ENCODE measurements at regions not wholly inside any gene's neighbourhood (a gene's known extent, or its start where the extent isn't known, plus 50 kb on each side); places are given as distances from the start of the nearest gene placed in this dataset.
"Not testable (repeated sequence)": the region's sequence is repeated elsewhere in the genome, so short reads cannot be mapped to it uniquely, and the experiment has no call there.

GRCh38 chr3:191901741-191902140 lies 440.8 kb downstream of the PYDC2 start:
- TF ChIP-seq POLR2A (IDR thresholded peaks at IDR 0.05) (no peak), POLR2AphosphoS5 (IDR thresholded peaks at IDR 0.05; ENCODE audit: insufficient read depth in 1 of 2, low read depth in 1 of 2) (no peak), CTCF (IDR thresholded peaks at IDR 0.05) (no peak)

GRCh38 chr3:191912616-191913204 lies 451.7 kb downstream of the PYDC2 start:
- Histone ChIP-seq H3K4me1 (no peaks in the 10 kb centered on the region), H3K4me3 (no peak overlapping the region), H3K27ac (no peak overlapping the region), H3K9me3 (no peaks in the 10 kb centered on the region), H3K27me3 (no peaks in the 10 kb centered on the region), H3K36me3 (no peaks in the 10 kb centered on the region)
- TF ChIP-seq POLR2AphosphoS5 (IDR thresholded peaks at IDR 0.05; ENCODE audit: insufficient read depth in 1 of 2, low read depth in 1 of 2), result no peak
- TF ChIP-seq POLR2A (IDR thresholded peaks at IDR 0.05), result no peak
- no peak for TF ChIP-seq CTCF (IDR thresholded peaks at IDR 0.05)
- DNase-seq (ENCODE audit: extremely low spot score in 2 of 2), result no peak
- intact Hi-C loops (cut with DNase I), result no loop called here

More at GRCh38 chr3:191901741-191902140, 440.8 kb downstream of the PYDC2 start:
- Histone ChIP-seq H3K4me3 (no peak overlapping the region), H3K36me3 (no peaks in the 10 kb centered on the region), H3K9me3 (no peaks in the 10 kb centered on the region), H3K4me1 (no peaks in the 10 kb centered on the region), H3K27ac (no peak overlapping the region), H3K27me3 (no peaks in the 10 kb centered on the region)
- intact Hi-C loops (cut with DNase I), result no loop called here
- no peak for DNase-seq (ENCODE audit: extremely low spot score in 2 of 2)

GRCh38 chr3:191915712-191916111 lies 454.7 kb downstream of the PYDC2 start:
- Histone ChIP-seq H3K27me3 (no peaks in the 10 kb centered on the region), H3K4me3 (no peak overlapping the region), H3K4me1 (no peaks in the 10 kb centered on the region), H3K36me3 (no peaks in the 10 kb centered on the region), H3K27ac (no peak overlapping the region), H3K9me3 (no peaks in the 10 kb centered on the region)
- intact Hi-C loops (cut with DNase I), result no loop called here
- DNase-seq (ENCODE audit: extremely low spot score in 2 of 2), result no peak
- TF ChIP-seq POLR2A (IDR thresholded peaks at IDR 0.05) (no peak), CTCF (IDR thresholded peaks at IDR 0.05) (no peak), POLR2AphosphoS5 (IDR thresholded peaks at IDR 0.05; ENCODE audit: insufficient read depth in 1 of 2, low read depth in 1 of 2) (no peak)

GRCh38 chr3:191919491-191920026 lies 458.6 kb downstream of the PYDC2 start:
- H3K27me3 ChIP-seq, result no peaks in the 10 kb centered on the region
- no peaks in the 10 kb centered on the region for H3K9me3 ChIP-seq
- DNase-seq (ENCODE audit: extremely low spot score in 2 of 2), result no peak
- no peaks in the 10 kb centered on the region for H3K4me1 ChIP-seq
- no peaks in the 10 kb centered on the region for H3K36me3 ChIP-seq
- intact Hi-C loops (cut with DNase I), result no loop called here
- TF ChIP-seq CTCF (IDR thresholded peaks at IDR 0.05), result no peak
- TF ChIP-seq POLR2AphosphoS5 (IDR thresholded peaks at IDR 0.05; ENCODE audit: insufficient read depth in 1 of 2, low read depth in 1 of 2), result no peak
- no peak for TF ChIP-seq POLR2A (IDR thresholded peaks at IDR 0.05)
- H3K27ac ChIP-seq, result no peak overlapping the region
- no peak overlapping the region for H3K4me3 ChIP-seq

- Histone ChIP-seq H3K4me3 (no peak overlapping the region), H3K27me3 (no peaks in the 10 kb centered on the region), H3K4me1 (no peaks in the 10 kb centered on the region), H3K27ac (no peak overlapping the region), H3K36me3 (no peaks in the 10 kb centered on the region), H3K9me3 (no peaks in the 10 kb centered on the region)
- no peak for TF ChIP-seq POLR2A (IDR thresholded peaks at IDR 0.05)
- TF ChIP-seq CTCF (IDR thresholded peaks at IDR 0.05), result no peak
- TF ChIP-seq POLR2AphosphoS5 (IDR thresholded peaks at IDR 0.05; ENCODE audit: insufficient read depth in 1 of 2, low read depth in 1 of 2), result no peak
- intact Hi-C loops (cut with DNase I), result no loop called here
- DNase-seq (ENCODE audit: extremely low spot score in 2 of 2), result no peak
Observed at GRCh38 chr3:191922570-191922969, 461.6 kb downstream of the PYDC2 start.

GRCh38 chr3:191927183-191927817 lies 466.3 kb downstream of the PYDC2 start:
- DNase-seq (ENCODE audit: extremely low spot score in 2 of 2); H3K36me3 ChIP-seq; H3K27ac ChIP-seq; H3K4me1 ChIP-seq; H3K4me3 ChIP-seq; H3K27me3 ChIP-seq; H3K9me3 ChIP-seq; intact Hi-C loops (cut with DNase I): not testable (repeated sequence)

GRCh38 chr3:191927998-191928397 lies 467.0 kb downstream of the PYDC2 start:
- H3K4me3 ChIP-seq; H3K36me3 ChIP-seq; H3K4me1 ChIP-seq; H3K27ac ChIP-seq; H3K9me3 ChIP-seq; intact Hi-C loops (cut with DNase I); DNase-seq (ENCODE audit: extremely low spot score in 2 of 2); H3K27me3 ChIP-seq: not testable (repeated sequence)

All from vagina (tissue), 2 donors.